ENCODE measurements at regions not wholly inside any gene's neighbourhood (a gene's known extent, or its start where the extent isn't known, plus 50 kb on each side); places are given as distances from the start of the nearest gene placed in this dataset.

GRCh38 chr3:191982481-191982880, 521.5 kb downstream of the PYDC2 start:
- TF ChIP-seq CTCF (IDR thresholded peaks at IDR 0.05; ENCODE audit: low read depth, low read length, poor library complexity, severe bottlenecking) (no peak), EZH2phosphoT487 (IDR thresholded peaks at IDR 0.05; ENCODE audit: borderline replicate concordance, low read length) (no peak)

Data from DOHH2 (cell line).